Nephron progenitor cell (in vitro differentiated cells): ENCODE measurements at regions not wholly inside any gene's neighbourhood (a gene's known extent, or its start where the extent isn't known, plus 50 kb on each side); places are given as distances from the start of the nearest gene placed in this dataset.

Experiments
- DNase-seq: peaks from one replicate; pipeline ENCODE4 v3.0.0; 2021
- H3K27ac Mint-ChIP-seq: 2 replicates; pipeline ENCODE4 v1.8.0; 2021; ENCODE audit warnings: mild to moderate bottlenecking, moderate library complexity, mixed read lengths
- H3K27me3 Mint-ChIP-seq: 2 replicates; pipeline ENCODE4 v1.8.0; 2021; ENCODE audit warnings: mild to moderate bottlenecking, low read depth, mixed read lengths; ENCODE audit not compliant: poor library complexity
- H3K36me3 Mint-ChIP-seq: 2 replicates; pipeline ENCODE4 v1.8.0; 2021; ENCODE audit warnings: low read depth, mixed read lengths
- H3K4me1 Mint-ChIP-seq: 2 replicates; pipeline ENCODE4 v1.8.0; 2021; ENCODE audit warnings: mixed read lengths
- H3K4me3 Mint-ChIP-seq: 2 replicates; pipeline ENCODE4 v1.8.0; 2021; ENCODE audit warnings: mild to moderate bottlenecking, moderate library complexity, mixed read lengths
- H3K9me3 Mint-ChIP-seq: 2 replicates; pipeline ENCODE4 v1.8.0; 2021; ENCODE audit warnings: mild to moderate bottlenecking, moderate library complexity, mixed read lengths
- CTCF ChIP-seq: fragments of 200-600 bp; sonication (generic); IDR thresholded peaks from 2 replicates; pipeline ENCODE4 v1.5.0; 2021; ENCODE audit warnings: antibody characterized with exemption

DNA sequence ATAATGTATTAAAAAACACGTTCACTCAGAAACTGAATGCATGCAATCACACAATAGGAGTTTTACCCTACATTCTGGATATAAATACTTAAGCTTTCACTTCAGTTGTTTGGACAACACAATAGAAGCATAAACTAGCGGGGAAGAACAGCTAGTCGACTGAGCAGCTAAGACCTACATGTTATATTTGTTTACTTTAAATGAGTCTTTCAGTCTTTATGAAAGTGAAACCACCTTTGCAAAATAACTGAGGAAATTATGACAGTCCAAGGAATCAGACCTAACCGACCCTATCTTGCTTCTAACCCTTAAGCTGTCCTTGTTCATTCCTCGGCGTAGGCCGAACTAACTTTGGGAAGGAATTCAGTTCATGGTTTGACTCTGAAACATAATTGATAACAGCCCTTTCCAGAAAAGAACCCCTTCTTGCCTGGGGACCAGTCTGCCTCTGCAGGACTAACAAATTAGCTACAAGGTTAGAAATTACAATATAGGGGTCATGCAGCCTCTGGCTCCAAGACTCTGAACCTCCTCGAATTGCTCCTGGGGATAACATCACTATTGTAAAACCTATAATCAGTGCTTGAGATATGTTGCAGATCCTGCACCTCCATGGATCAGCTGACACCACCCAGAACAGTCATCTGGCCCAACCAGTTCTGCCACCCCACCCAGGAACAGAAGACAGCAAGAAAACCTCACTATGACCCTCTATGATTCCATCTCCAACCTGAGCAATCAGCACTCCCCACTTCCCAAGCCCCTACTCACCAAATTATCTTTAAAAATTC, 185.1 kb upstream of the KLF6 start:
- peaks cover 6% of the 10 kb centered on the region for H3K4me1 Mint-ChIP-seq
- peaks cover 5% of the 10 kb centered on the region for H3K36me3 Mint-ChIP-seq
- DNase-seq = no peak
- no peak overlapping the region for H3K27ac Mint-ChIP-seq
- peaks cover 5% of the 10 kb centered on the region for H3K27me3 Mint-ChIP-seq
- peaks cover 10% of the 10 kb centered on the region for H3K9me3 Mint-ChIP-seq
- TF ChIP-seq CTCF = no peak
- no peak overlapping the region for H3K4me3 Mint-ChIP-seq

DNA sequence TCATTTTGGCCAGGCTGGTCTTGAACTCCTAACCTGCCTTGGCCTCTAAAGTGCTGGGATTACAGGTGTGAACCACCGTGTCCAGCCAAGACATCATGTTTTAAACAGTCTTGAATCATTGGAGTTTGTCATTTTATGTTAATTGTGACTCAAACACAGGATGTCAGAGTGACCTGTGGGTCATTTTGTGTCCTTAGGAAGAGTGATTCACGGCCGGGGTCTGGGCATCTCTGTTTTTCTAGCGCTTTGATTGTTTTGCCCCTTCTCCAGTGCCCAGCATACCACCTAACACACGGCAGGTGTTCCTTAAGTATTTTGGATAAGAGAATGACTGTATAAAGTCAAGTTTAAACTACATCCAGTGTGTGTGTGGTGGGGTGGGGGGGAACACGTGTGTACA, 183.7 kb upstream of the KLF6 start:
- H3K27ac Mint-ChIP-seq = no peak overlapping the region
- no peak for DNase-seq
- H3K4me1 Mint-ChIP-seq = peaks cover 6% of the 10 kb centered on the region
- peaks cover 5% of the 10 kb centered on the region for H3K27me3 Mint-ChIP-seq
- H3K9me3 Mint-ChIP-seq = peaks cover 4% of the 10 kb centered on the region
- no peak overlapping the region for H3K4me3 Mint-ChIP-seq
- H3K36me3 Mint-ChIP-seq = peaks cover 5% of the 10 kb centered on the region
- TF ChIP-seq CTCF = no peak

DNA sequence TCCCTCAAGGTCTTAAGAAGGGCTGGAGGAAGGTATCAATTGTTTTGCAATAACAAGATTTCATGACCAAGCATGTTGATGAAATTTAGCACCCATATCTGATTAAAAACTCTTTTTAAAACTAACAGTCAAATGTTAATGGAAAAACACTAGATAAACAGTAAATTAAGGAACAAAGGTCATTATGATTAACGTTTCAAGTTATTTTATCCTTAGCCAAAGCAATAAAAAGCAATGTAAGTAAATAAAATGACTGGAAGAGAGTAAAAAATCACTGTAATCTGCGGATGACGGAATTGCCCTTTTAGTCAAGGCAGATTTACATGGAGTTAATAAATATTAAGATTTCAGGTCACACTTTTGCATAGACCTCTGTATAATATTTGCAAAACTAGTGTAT, 179.5 kb upstream of the KLF6 start:
- H3K4me3 Mint-ChIP-seq = no peak overlapping the region

GRCh38 chr10:3963191-3963673, 178.2 kb upstream of the KLF6 start:
- Mint-ChIP-seq H3K36me3 (peaks cover 5% of the 10 kb centered on the region), H3K27ac (no peak overlapping the region), H3K4me3 (no peak overlapping the region), H3K27me3 (peaks cover 5% of the 10 kb centered on the region), H3K4me1 (peaks cover 21% of the 10 kb centered on the region), H3K9me3 (peaks cover 4% of the 10 kb centered on the region)
- TF ChIP-seq CTCF = no peak
- no peak for DNase-seq

More for the DNA sequence above, 179.5 kb upstream of the KLF6 start:
- Mint-ChIP-seq H3K36me3 (peaks cover 5% of the 10 kb centered on the region), H3K4me1 (peaks cover 14% of the 10 kb centered on the region), H3K9me3 (peaks cover 4% of the 10 kb centered on the region), H3K27ac (no peak overlapping the region), H3K27me3 (peaks cover 5% of the 10 kb centered on the region)
- TF ChIP-seq CTCF = no peak
- DNase-seq = no peak

DNA sequence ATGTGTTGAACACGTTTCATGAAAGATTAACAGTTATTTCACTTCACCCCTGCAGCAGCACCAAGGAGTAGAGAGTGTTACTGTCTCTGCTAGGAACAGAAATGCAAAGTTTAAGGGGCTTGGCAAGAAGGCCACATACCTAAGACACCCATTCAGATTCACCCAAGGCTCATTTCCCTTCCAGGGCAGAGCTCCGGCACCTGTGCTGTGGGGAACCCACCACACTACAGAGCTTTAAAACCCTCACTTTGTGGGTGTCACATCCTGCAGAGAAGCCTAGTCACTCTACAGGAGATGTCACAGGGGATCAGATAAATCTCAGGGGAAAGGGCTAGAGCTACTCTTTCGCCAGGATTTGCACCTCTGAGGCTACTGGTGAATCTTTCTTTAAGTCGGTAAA, 176.1 kb upstream of the KLF6 start:
- H3K27me3 Mint-ChIP-seq = no peaks in the 10 kb centered on the region
- peaks cover 32% of the 10 kb centered on the region for H3K4me1 Mint-ChIP-seq

More for the DNA sequence above, 176.1 kb upstream of the KLF6 start:
- DNase-seq = no peak
- Mint-ChIP-seq H3K9me3 (no peaks in the 10 kb centered on the region), H3K4me3 (no peak overlapping the region), H3K27ac (no peak overlapping the region), H3K36me3 (no peaks in the 10 kb centered on the region)
- TF ChIP-seq CTCF = no peak
